ENCODE measurements at regions not wholly inside any gene's neighbourhood (a gene's known extent, or its start where the extent isn't known, plus 50 kb on each side); places are given as distances from the start of the nearest gene placed in this dataset.

- no peak for DNase-seq (ENCODE audit: low read depth)
Observed at GRCh38 chr2:220648628-220649027, 923.5 kb downstream of the EPHA4 start.

- no peak for DNase-seq (ENCODE audit: low read depth)
Observed at GRCh38 chr2:220653776-220654175, 918.3 kb downstream of the EPHA4 start.

DNA sequence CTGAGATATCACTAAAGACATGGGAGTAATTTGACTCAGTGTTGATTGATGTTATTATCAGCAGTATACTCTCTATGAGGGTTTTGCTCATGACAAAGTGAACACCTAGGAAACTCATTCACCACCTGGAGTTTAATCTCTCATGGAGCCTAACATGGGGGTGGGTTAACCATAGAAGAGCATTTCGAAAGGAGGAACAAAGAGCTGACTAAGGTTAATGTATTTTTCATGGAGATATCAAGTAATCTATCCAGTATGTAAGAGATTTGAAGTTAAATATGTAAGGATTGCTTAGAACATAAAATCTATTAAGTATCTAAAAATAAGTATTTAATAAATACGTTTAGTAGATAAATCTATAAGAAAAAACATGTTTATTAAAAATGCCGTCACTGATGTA lies 917.8 kb downstream of the EPHA4 start:
- no peak for DNase-seq (ENCODE audit: low read depth)

DNA sequence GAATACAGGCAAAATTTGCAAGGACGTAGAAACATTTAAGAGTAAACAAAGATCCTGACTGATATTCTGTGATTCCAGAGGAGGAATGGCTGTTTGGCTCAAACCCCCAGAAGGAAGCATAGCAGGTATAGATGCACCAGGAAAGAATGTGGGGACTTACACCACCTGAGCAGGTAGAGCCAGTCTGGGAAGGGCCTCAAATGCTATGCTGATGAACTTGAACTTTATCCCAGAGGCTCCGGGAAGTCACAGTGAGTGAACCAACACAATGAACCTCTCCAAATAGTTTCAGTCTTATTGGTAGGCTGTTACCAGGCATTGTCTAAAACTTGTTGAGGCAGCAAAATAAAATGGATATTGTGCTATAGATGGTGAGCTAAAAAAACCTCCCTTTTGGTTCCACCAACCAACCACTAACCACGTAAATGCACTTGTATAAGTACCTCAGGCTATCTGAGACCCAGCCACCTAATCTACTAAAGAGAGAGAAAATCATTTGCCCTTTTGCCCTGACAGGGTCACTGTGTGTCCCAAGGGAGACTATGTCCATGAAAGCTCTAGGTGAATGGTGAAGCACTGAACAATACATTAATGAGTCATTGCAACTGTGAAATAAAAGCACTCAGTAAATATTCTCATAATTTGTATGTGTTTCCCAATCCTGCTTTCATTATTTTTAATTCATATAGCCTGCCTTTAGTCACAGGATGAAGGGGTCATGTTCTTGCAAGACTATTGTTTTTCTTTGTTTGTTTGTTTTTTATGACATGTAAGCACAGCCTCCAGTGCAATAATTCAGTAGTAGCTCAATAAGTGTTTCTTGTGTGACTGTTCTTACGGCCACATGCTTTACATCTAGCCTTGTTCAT lies 911.6 kb downstream of the EPHA4 start:
- no peak for DNase-seq (ENCODE audit: low read depth)

- DNase-seq (ENCODE audit: low read depth), result no peak
Observed at GRCh38 chr2:220662431-220662830, 909.7 kb downstream of the EPHA4 start.

DNA sequence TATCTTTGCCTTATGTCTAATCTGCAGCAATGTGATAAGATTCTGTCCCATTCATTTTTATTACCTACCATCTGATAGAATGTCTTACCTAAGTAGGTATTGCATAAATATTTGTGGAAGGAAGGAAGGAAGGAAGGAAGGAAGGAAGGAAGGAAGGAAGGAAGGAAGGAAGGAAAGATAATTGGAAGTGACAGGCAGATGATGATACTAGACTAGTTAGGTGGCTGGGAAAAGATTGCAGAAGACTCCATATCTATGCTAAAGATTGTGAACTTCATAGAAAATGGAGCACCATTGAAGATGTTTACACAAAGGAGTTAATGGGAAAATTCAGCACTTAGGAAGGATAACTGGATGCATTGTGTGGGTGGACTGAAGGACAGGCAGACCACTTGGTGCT lies 909.0 kb downstream of the EPHA4 start:
- DNase-seq (ENCODE audit: low read depth), result no peak

GRCh38 chr2:220664272-220665107 lies 907.6 kb downstream of the EPHA4 start:
- no peak for DNase-seq (ENCODE audit: low read depth)

DNA sequence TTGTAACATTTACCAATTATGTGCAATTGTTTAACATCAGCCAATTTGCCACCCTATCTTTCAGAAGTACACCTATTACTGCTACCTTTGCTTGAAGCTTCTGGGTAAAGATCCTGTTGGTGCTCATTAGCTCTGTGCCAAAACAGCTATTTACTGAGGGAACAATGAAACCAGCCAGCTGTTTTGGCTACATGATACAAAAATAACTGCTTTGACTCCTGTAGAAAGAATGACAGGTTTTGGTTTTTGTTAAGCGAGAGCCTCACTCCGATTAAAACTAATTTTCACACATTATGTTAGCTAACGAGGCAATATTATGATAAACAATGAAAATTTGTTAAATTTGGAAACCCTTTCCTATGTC lies 907.0 kb downstream of the EPHA4 start:
- DNase-seq (ENCODE audit: low read depth), result no peak

DNA sequence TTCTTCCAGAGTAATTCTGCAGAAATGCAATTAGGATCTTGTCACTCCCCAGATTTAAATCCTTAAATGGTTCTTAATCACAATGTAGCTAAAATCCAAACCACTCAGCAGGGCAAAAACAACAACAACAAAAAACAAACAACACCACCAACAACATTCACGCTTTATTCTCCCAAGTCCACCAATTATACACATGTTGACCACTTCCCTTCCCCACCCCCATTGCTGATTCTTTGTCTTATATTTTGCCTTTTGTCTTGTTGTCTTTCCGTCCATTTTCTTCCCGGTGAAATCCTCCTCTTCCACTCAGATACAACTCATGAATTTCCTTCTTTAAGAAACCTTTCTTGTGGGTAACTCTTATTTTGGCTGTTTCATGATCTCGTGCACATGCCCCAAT lies 902.8 kb downstream of the EPHA4 start:
- DNase-seq (ENCODE audit: low read depth), result no peak

- DNase-seq (ENCODE audit: low read depth), result no peak
Observed at GRCh38 chr2:220670511-220670910, 901.6 kb downstream of the EPHA4 start.

- DNase-seq (ENCODE audit: low read depth), result no peak
Observed at GRCh38 chr2:220673151-220673874, 898.8 kb downstream of the EPHA4 start.

GRCh38 chr2:220674033-220674432 lies 898.1 kb downstream of the EPHA4 start:
- DNase-seq (ENCODE audit: low read depth), result no peak

GRCh38 chr2:220676695-220677094 lies 895.4 kb downstream of the EPHA4 start:
- no peak for DNase-seq (ENCODE audit: low read depth)

GRCh38 chr2:220678943-220679342 lies 893.2 kb downstream of the EPHA4 start:
- DNase-seq (ENCODE audit: low read depth), result no peak

- no peak for DNase-seq (ENCODE audit: low read depth)
Observed at GRCh38 chr2:220682616-220683015, 889.5 kb downstream of the EPHA4 start.

GRCh38 chr2:220684099-220684498 lies 888.0 kb downstream of the EPHA4 start:
- no peak for DNase-seq (ENCODE audit: low read depth)

- DNase-seq (ENCODE audit: low read depth), result peak; percentile 1
Observed at GRCh38 chr2:220687231-220687843, 884.8 kb downstream of the EPHA4 start.

GRCh38 chr2:220695397-220696279 lies 876.5 kb downstream of the EPHA4 start:
- no peak for DNase-seq (ENCODE audit: low read depth)

- no peak for DNase-seq (ENCODE audit: low read depth)
Observed at GRCh38 chr2:220696280-220696669, 875.8 kb downstream of the EPHA4 start.

DNA sequence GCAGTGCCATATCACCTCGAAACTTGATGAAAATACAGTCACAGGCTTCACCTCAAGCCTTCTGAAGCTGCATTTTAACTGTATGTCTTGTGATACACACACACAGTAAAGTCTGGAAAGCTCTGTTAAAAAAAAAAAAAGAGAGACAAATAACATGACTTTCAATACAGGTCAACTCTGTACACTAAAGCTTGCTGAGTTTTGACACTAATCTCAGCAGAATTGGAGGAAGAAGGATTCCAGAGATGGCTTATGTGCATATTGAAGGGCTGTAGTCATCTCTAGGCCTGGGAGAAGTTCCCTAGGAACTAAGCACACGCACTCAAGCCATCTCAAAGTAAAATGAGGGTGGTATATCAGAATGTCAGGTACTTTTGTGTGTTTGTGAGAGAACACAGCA lies 875.1 kb downstream of the EPHA4 start:
- no peak for DNase-seq (ENCODE audit: low read depth)

DNA sequence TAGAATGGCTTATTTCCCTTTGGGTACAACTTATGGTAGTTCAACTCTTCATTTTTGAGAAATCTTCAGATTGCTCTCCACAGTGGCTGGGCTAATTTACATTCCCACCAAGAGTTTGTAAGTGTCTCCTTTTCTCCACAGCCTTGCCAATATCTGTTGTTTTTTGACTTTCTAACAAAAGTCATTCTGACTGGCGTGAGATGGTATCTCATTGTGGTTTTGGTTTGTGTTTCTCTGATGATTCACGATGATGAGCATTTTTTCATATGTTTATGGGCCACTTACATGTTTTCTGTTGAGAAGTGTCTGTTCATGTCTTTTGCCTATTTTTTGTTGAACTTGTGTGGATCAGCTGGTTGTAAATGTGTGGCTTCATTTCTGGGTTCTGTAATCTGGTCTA lies 871.0 kb downstream of the EPHA4 start:
- DNase-seq (ENCODE audit: low read depth), result no peak

Data from stimulated activated CD8-positive, alpha-beta memory T cell treated with anti-CD3 and anti-CD28 coated beads, Interleukin-12 subunit alpha, Interleukin-12 subunit beta, amount 100 ng/mL, for 4 hours (primary cell).